Stomach (tissue), 8 donors: ENCODE measurements at regions not wholly inside any gene's neighbourhood (a gene's known extent, or its start where the extent isn't known, plus 50 kb on each side); places are given as distances from the start of the nearest gene placed in this dataset.

Experiments used
- DNase-seq, 2 donors: peaks; one replicate each; pipeline versions ENCODE4 v3.0.0 to v3.0.0-alpha.2; 2013 to 2019
- H3K27ac ChIP-seq, 5 donors: fragments of 200-600 bp in 4 of 5; sonication (generic) in 4 of 5; one replicate each; pipeline ENCODE4 v1.5.1; 2013 to 2019; ENCODE audit warnings: mild to moderate bottlenecking in 1 of 5, moderate library complexity in 1 of 5
- H3K27me3 ChIP-seq, 3 donors: fragments of 200-600 bp; sonication (generic); one replicate each; pipeline ENCODE4 v1.5.1; 2017 to 2019; ENCODE audit warnings: mixed run types in 1 of 3
- H3K36me3 ChIP-seq, 4 donors: fragments of 200-600 bp; sonication (generic); 1 replicate in 3 of 4; 2 replicates in 1 of 4; pipeline ENCODE4 v1.5.1; 2016 to 2019
- H3K4me1 ChIP-seq, 4 donors: fragments of 200-600 bp; sonication (generic); one replicate each; pipeline ENCODE4 v1.5.1; 2016 to 2019
- H3K4me3 ChIP-seq, 4 donors: fragments of 200-600 bp; sonication (generic) in 3 of 4; one replicate each; pipeline ENCODE4 v1.5.1; 2016 to 2019; ENCODE audit warnings: mild to moderate bottlenecking in 1 of 4
- H3K9me3 ChIP-seq, 4 donors: fragments of 200-600 bp; sonication (generic); one replicate each; pipeline ENCODE4 v1.5.1; 2016 to 2019
- CTCF ChIP-seq, 7 experiments: fragments of 450-650 bp in 4 of 7; fragments of 200-600 bp in 3 of 7; sonication (generic) in 3 of 7; IDR thresholded peaks; one replicate each; pipeline ENCODE4 v1.5.1; 2016 to 2019; ENCODE audit warnings: antibody characterized with exemption in 7 of 7, control low read depth in 2 of 7, mild to moderate bottlenecking in 1 of 7
- EP300 ChIP-seq: sonication (generic); formaldehyde crosslinking; IDR thresholded peaks from one replicate; pipeline ENCODE4 v1.6.1; 2017; ENCODE audit warnings: antibody characterized with exemption
- POLR2A ChIP-seq, 4 donors: fragments of 450-650 bp; IDR thresholded peaks; one replicate each; pipeline ENCODE4 v1.6.1; 2016; ENCODE audit warnings: antibody characterized with exemption in 4 of 4, control low read depth in 2 of 4, mild to moderate bottlenecking in 1 of 4, moderate library complexity in 1 of 4
- POLR2AphosphoS5 ChIP-seq, 3 donors: sonication (generic); formaldehyde crosslinking; IDR thresholded peaks; one replicate each; pipeline ENCODE4 v1.6.1; 2016; ENCODE audit warnings: antibody characterized with exemption in 3 of 3
- WGBS, 5 donors: extraction: QIAGEN DNeasy Blood & Tissue Kit in 3 of 5; methylation state at CpG; one replicate each; pipeline versions ENCODE4 v1.1.5 to v1.1.7; 2013 to 2018; 5-methylcytosine and 5-hydroxymethylcytosine counted together
- intact Hi-C: fragments of 100-400 bp; cut with DNase I; formaldehyde crosslinking; loops from one replicate; pipeline ENCODE4 v1.15.1; 2023; ENCODE audit warnings: low total_unique reads
- donor health status: healthy with polysubstance abuse.
- donor health status: Bipolar disorder and iron deficiency.
- donor health status: healthy.

- no peak for TF ChIP-seq CTCF (IDR thresholded peaks at IDR 0.05)
- no peak for TF ChIP-seq POLR2AphosphoS5 (IDR thresholded peaks at IDR 0.05)
- no peak for TF ChIP-seq POLR2A (IDR thresholded peaks at IDR 0.05)
- intact Hi-C loops = no loop called here
- Histone ChIP-seq H3K4me3 (no peak overlapping the region), H3K9me3 (no peaks in the 10 kb centered on the region), H3K27ac (no peak overlapping the region), H3K27me3 (no peaks in the 10 kb centered on the region), H3K36me3 (no peaks in the 10 kb centered on the region), H3K4me1 (no peaks in the 10 kb centered on the region)
- DNase-seq = no peak
- WGBS, 5 donors = 53 to 70% (median 63%) methylated on average over 2 of the region's 2 CpGs
These were observed 498.5 kb upstream of the GJE1 start for GRCh38 chr6:141634269-141634668.

- WGBS, 5 donors = 88 to 98% (median 91%) methylated on average over 3 of the region's 3 CpGs
- H3K27ac ChIP-seq = no peak overlapping the region
- no peaks in the 10 kb centered on the region for H3K36me3 ChIP-seq
- DNase-seq = no peak
- no peaks in the 10 kb centered on the region for H3K4me1 ChIP-seq
- no peaks in the 10 kb centered on the region for H3K27me3 ChIP-seq
- peaks cover 0 to 6% (median 0%) of the 10 kb centered on the region in 4 donors for H3K9me3 ChIP-seq
- intact Hi-C loops = no loop called here
- TF ChIP-seq CTCF (IDR thresholded peaks at IDR 0.05) = no peak
- TF ChIP-seq EP300 = no peak
- TF ChIP-seq POLR2A (IDR thresholded peaks at IDR 0.05) = no peak
- TF ChIP-seq POLR2AphosphoS5 (IDR thresholded peaks at IDR 0.05) = no peak
- no peak overlapping the region for H3K4me3 ChIP-seq
These were observed 508.4 kb upstream of the GJE1 start for GRCh38 chr6:141624301-141624700.

DNA sequence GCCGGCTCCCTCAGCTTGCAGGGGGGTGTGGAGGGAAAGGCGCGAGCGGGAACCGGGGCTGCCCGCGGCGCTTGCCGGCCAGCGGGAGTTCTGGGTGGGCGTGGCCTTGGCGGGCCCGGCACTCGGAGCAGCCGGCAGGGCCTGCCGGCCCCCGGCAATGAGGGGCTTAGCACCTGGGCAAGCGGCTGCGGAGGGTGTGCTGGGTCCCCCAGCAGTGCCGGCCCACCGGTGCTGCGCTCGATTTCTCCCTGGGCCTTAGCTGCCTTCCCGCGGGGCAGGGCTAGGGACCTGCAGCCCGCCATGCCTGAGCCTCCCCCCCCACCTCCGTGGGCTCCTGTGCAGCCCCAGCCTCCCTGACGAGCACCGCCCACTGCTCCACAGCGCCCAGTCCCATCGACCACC lies 514.5 kb upstream of the GJE1 start:
- TF ChIP-seq POLR2AphosphoS5 (IDR thresholded peaks at IDR 0.05) = no peak
- TF ChIP-seq EP300 = no peak
- no peak for TF ChIP-seq CTCF (IDR thresholded peaks at IDR 0.05)
- no peak for TF ChIP-seq POLR2A (IDR thresholded peaks at IDR 0.05)
- H3K36me3 ChIP-seq = no peaks in the 10 kb centered on the region
- intact Hi-C loops = no loop called here
- WGBS, 5 donors = 93 to 98% (median 97%) methylated on average over 9 to 31 of the region's 31 CpGs
- no peaks in the 10 kb centered on the region for H3K4me1 ChIP-seq
- no peak overlapping the region for H3K27ac ChIP-seq
- H3K9me3 ChIP-seq = peaks cover 0 to 7% (median 4%) of the 10 kb centered on the region in 4 donors
- no peak for DNase-seq
- H3K27me3 ChIP-seq = no peaks in the 10 kb centered on the region
- no peak overlapping the region for H3K4me3 ChIP-seq

DNA sequence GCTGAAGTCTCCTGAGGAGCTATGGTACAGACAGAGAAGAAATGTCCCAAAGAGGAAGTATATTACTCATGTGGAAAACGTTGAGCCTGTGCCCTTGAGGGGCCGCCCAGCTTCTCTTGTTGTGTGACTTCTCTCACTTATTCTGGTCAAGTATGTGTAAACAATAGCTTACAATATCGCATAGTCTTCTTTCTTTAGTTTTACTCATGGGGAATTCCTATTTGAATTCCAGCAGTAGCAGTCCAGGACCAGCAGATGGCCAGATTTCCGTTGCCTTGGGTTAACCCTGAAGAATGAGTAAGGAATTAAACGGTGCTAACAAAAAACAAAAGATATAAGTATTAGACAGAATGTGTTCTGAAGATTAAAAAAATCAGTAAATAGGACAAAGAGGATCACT lies 522.0 kb upstream of the GJE1 start:
- Histone ChIP-seq H3K27ac (no peak overlapping the region), H3K27me3 (no peaks in the 10 kb centered on the region), H3K4me1 (no peaks in the 10 kb centered on the region), H3K4me3 (no peak overlapping the region), H3K36me3 (no peaks in the 10 kb centered on the region), H3K9me3 (peaks cover 0 to 23% (median 13%) of the 10 kb centered on the region in 4 donors)
- DNase-seq = no peak
- intact Hi-C loops = no loop called here
- no peak for TF ChIP-seq POLR2AphosphoS5 (IDR thresholded peaks at IDR 0.05)
- TF ChIP-seq POLR2A (IDR thresholded peaks at IDR 0.05) = no peak
- TF ChIP-seq EP300 = no peak
- TF ChIP-seq CTCF (IDR thresholded peaks at IDR 0.05) = no peak
- WGBS, 5 donors = 45 to 53% (median 52%) methylated on average over 5 of the region's 5 CpGs
